ENCODE measurements at regions not wholly inside any gene's neighbourhood (a gene's known extent, or its start where the extent isn't known, plus 50 kb on each side); places are given as distances from the start of the nearest gene placed in this dataset.

- Mint-ChIP-seq H3K36me3 (ENCODE audit: low read depth) (no peaks in the 10 kb centered on the region), H3K27me3 (ENCODE audit: low read depth, poor library complexity) (peaks cover 6% of the 10 kb centered on the region), H3K4me1 (peaks cover 52% of the 10 kb centered on the region), H3K9me3 (no peaks in the 10 kb centered on the region), H3K27ac (peak overlapping the region; percentile 77), H3K4me3 (peak overlapping the region; percentile 48)
- TF ChIP-seq CTCF (IDR thresholded peaks at IDR 0.05): no peak
- no peak for DNase-seq
Observed at GRCh38 chr2:107775211-107775610, 51.5 kb upstream of the RGPD4 start.

GRCh38 chr2:107775791-107776190 is 50.9 kb upstream of the RGPD4 start:
- no peak overlapping the region for H3K27ac Mint-ChIP-seq
- no peaks in the 10 kb centered on the region for H3K36me3 Mint-ChIP-seq (ENCODE audit: low read depth)
- DNase-seq: no peak
- H3K27me3 Mint-ChIP-seq (ENCODE audit: low read depth, poor library complexity): peaks cover 6% of the 10 kb centered on the region
- no peak for TF ChIP-seq CTCF (IDR thresholded peaks at IDR 0.05)
- H3K4me1 Mint-ChIP-seq: peaks cover 52% of the 10 kb centered on the region
- H3K4me3 Mint-ChIP-seq: no peak overlapping the region
- no peaks in the 10 kb centered on the region for H3K9me3 Mint-ChIP-seq

- Mint-ChIP-seq H3K27ac (no peak overlapping the region), H3K27me3 (ENCODE audit: low read depth, poor library complexity) (peaks cover 6% of the 10 kb centered on the region)
Observed at GRCh38 chr2:107776362-107776761, 50.3 kb upstream of the RGPD4 start.

More at GRCh38 chr2:107776362-107776761, 50.3 kb upstream of the RGPD4 start:
- Mint-ChIP-seq H3K36me3 (ENCODE audit: low read depth) (no peaks in the 10 kb centered on the region), H3K4me3 (no peak overlapping the region), H3K9me3 (no peaks in the 10 kb centered on the region), H3K4me1 (peaks cover 52% of the 10 kb centered on the region)
- no peak for DNase-seq
- TF ChIP-seq CTCF (IDR thresholded peaks at IDR 0.05): no peak

Data from nephron progenitor cell (in vitro differentiated cells).